ENCODE measurements at regions not wholly inside any gene's neighbourhood (a gene's known extent, or its start where the extent isn't known, plus 50 kb on each side); places are given as distances from the start of the nearest gene placed in this dataset.

GRCh38 chr5:173472784-173473278 is 143.6 kb downstream of the BOD1 start:
- FAIRE-seq (no peak), DNase-seq (ENCODE audit: low spot score in 2 of 2) (no peak)

GRCh38 chr5:173472164-173472563 is 143.9 kb upstream of the STC2 start:
- FAIRE-seq (peak; percentile 98), DNase-seq (ENCODE audit: low spot score in 2 of 2) (peak; percentile 46 to 52)

GRCh38 chr5:173468821-173469251 is 140.6 kb upstream of the STC2 start:
- DNase-seq (ENCODE audit: low spot score in 2 of 2), result no peak

GRCh38 chr5:173466227-173466626 is 138.0 kb upstream of the STC2 start:
- FAIRE-seq (no peak), DNase-seq (ENCODE audit: low spot score in 2 of 2) (no peak)

More at GRCh38 chr5:173468821-173469251, 140.6 kb upstream of the STC2 start:
- FAIRE-seq, result no peak

- FAIRE-seq (no peak), DNase-seq (ENCODE audit: low spot score in 2 of 2) (no peak)
Observed at GRCh38 chr5:173464813-173465212, 136.6 kb upstream of the STC2 start.

GRCh38 chr5:173463207-173463606 is 135.0 kb upstream of the STC2 start:
- no peak for FAIRE-seq
- DNase-seq (ENCODE audit: low spot score in 2 of 2), result no peak

GRCh38 chr5:173458828-173459609 is 130.8 kb upstream of the STC2 start:
- DNase-seq (ENCODE audit: low spot score in 2 of 2) (no peak), FAIRE-seq (no peak)

- FAIRE-seq, result no peak
- DNase-seq (ENCODE audit: low spot score in 2 of 2), result no peak
Observed at GRCh38 chr5:173457482-173457881, 129.3 kb upstream of the STC2 start.

- FAIRE-seq, result no peak
- DNase-seq (ENCODE audit: low spot score in 2 of 2), result no peak
Observed at GRCh38 chr5:173456751-173457171, 128.5 kb upstream of the STC2 start.

GRCh38 chr5:173456181-173456580 is 128.0 kb upstream of the STC2 start:
- FAIRE-seq (no peak), DNase-seq (ENCODE audit: low spot score in 2 of 2) (no peak)

- FAIRE-seq, result no peak
- no peak for DNase-seq (ENCODE audit: low spot score in 2 of 2)
Observed at GRCh38 chr5:173455599-173455957, 127.4 kb upstream of the STC2 start.

- DNase-seq (ENCODE audit: low spot score in 2 of 2), result no peak
- no peak for FAIRE-seq
Observed at GRCh38 chr5:173454736-173455598, 126.8 kb upstream of the STC2 start.

GRCh38 chr5:173454361-173454735 is 126.1 kb upstream of the STC2 start:
- no peak for DNase-seq (ENCODE audit: low spot score in 2 of 2)
- no peak for FAIRE-seq

GRCh38 chr5:173453167-173453566 is 125.0 kb upstream of the STC2 start:
- DNase-seq (ENCODE audit: low spot score in 2 of 2) (no peak), FAIRE-seq (no peak)

- FAIRE-seq (no peak), DNase-seq (ENCODE audit: low spot score in 2 of 2) (no peak)
Observed at GRCh38 chr5:173452119-173452905, 124.1 kb upstream of the STC2 start.

GRCh38 chr5:173451651-173452050 is 123.4 kb upstream of the STC2 start:
- no peak for FAIRE-seq
- DNase-seq (ENCODE audit: low spot score in 2 of 2), result no peak

GRCh38 chr5:173451031-173451430 is 122.8 kb upstream of the STC2 start:
- DNase-seq (ENCODE audit: low spot score in 2 of 2) (no peak), FAIRE-seq (no peak)

- FAIRE-seq (no peak), DNase-seq (ENCODE audit: low spot score in 2 of 2) (no peak)
Observed at GRCh38 chr5:173450188-173450587, 122.0 kb upstream of the STC2 start.

- FAIRE-seq (no peak), DNase-seq (ENCODE audit: low spot score in 2 of 2) (no peak)
Observed at GRCh38 chr5:173448856-173449255, 120.6 kb upstream of the STC2 start.

GRCh38 chr5:173443971-173444370 is 115.8 kb upstream of the STC2 start:
- DNase-seq (ENCODE audit: low spot score in 2 of 2), result no peak
- no peak for FAIRE-seq

All from frontal cortex (tissue), 3 donors.